Activated CD8-positive, alpha-beta T cell treated with anti-CD3 and anti-CD28 coated beads for 36 hours (primary cell): ENCODE measurements at regions not wholly inside any gene's neighbourhood (a gene's known extent, or its start where the extent isn't known, plus 50 kb on each side); places are given as distances from the start of the nearest gene placed in this dataset.

Experiments used
- ATAC-seq: fragments of 200-7000 bp; cut with Tn5 transposase; one replicate; pipeline ENCODE4 v1.10.0; 2021; ENCODE audit warnings: mild to moderate bottlenecking, moderate library complexity
- CTCF ChIA-PET: fragments of 350-600 bp; sonication (Branson Sonifier 250); formaldehyde crosslinking; loops from one replicate; lab custom pipeline; 2021; ENCODE audit warnings: antibody characterized with exemption; lab: Charles Lee
- POLR2A ChIA-PET: fragments of 350-600 bp; sonication (Branson Sonifier 250); formaldehyde crosslinking; loops from one replicate; lab custom pipeline; 2021; ENCODE audit warnings: antibody characterized with exemption; lab: Charles Lee
- DNase-seq: peaks from one replicate; pipeline ENCODE4 v3.0.0-alpha.2; 2020
- H3K27ac Mint-ChIP-seq: one replicate; pipeline ENCODE4 v1.8.0; 2021; ENCODE audit warnings: mild to moderate bottlenecking, mixed read lengths
- H3K27me3 Mint-ChIP-seq: one replicate; pipeline ENCODE4 v1.8.0; 2021; ENCODE audit warnings: mixed read lengths
- H3K36me3 Mint-ChIP-seq: one replicate; pipeline ENCODE4 v1.8.0; 2021; ENCODE audit warnings: low read depth, mixed read lengths
- H3K4me1 Mint-ChIP-seq: one replicate; pipeline ENCODE4 v1.8.0; 2021; ENCODE audit warnings: low read depth, mixed read lengths
- H3K4me3 Mint-ChIP-seq: one replicate; pipeline ENCODE4 v1.8.0; 2021; ENCODE audit warnings: mild to moderate bottlenecking, moderate library complexity, mixed read lengths
- H3K9me3 Mint-ChIP-seq: one replicate; pipeline ENCODE4 v1.8.0; 2021; ENCODE audit warnings: mixed read lengths
- intact Hi-C: fragments of 100-400 bp; cut with micrococcal nuclease; formaldehyde crosslinking; loops from one replicate; pipeline ENCODE4 v1.10.0; 2022
- TF ChIP-seq, protein P1 (sequence below): fragments of 200-600 bp; IDR thresholded peaks from one replicate; pipeline ENCODE4 v1.8.0; 2022; ENCODE audit warnings: antibody characterized with exemption, mild to moderate bottlenecking

DNA sequence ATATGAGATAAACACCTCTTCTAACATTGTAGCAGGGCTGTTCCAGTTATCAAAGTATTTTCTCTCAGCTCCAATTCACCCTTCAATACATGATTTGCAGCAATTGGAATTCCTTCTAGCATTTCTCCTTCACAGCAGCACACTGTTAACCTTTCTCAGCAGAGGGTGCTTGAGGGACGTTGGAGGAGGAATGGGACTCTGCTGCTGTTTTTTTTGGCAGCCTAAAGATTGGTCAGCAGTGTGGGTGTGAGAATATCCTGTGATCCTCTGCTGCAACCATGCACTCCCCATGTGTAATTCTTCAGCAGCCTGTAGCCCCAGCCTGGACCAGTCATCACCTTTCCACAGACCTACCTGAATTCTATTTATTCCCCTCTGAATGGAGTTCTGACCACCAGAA, 1708.9 kb upstream of the CELF4 start:
- no peak for ATAC-seq
- CTCF ChIA-PET, result no interaction called here
- intact Hi-C loops, result no loop called here

DNA sequence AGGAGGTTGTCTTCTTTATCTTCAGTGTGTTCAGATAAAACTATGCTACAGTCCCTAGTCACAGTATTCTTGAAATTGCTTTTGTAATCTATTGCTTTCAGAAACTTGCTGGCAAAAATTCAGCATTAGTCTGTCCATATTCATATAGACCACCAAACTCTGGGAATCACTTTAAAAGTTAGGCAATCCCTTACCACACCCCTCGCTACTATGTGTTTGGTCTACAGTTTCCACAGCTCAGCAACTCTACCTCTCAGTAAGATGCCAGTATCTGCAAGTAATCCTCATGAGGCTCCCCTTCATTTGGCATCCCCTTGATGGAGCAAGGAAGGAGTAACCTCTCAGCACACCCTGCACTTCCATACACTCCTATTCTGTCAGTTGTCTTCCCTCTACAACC, 1706.6 kb upstream of the CELF4 start:
- intact Hi-C loops, result no loop called here
- no peaks in the 10 kb centered on the region for H3K9me3 Mint-ChIP-seq
- H3K27me3 Mint-ChIP-seq, result no peaks in the 10 kb centered on the region
- CTCF ChIA-PET, result no interaction called here
- POLR2A ChIA-PET, result no interaction called here
- TF ChIP-seq, protein P1, sequence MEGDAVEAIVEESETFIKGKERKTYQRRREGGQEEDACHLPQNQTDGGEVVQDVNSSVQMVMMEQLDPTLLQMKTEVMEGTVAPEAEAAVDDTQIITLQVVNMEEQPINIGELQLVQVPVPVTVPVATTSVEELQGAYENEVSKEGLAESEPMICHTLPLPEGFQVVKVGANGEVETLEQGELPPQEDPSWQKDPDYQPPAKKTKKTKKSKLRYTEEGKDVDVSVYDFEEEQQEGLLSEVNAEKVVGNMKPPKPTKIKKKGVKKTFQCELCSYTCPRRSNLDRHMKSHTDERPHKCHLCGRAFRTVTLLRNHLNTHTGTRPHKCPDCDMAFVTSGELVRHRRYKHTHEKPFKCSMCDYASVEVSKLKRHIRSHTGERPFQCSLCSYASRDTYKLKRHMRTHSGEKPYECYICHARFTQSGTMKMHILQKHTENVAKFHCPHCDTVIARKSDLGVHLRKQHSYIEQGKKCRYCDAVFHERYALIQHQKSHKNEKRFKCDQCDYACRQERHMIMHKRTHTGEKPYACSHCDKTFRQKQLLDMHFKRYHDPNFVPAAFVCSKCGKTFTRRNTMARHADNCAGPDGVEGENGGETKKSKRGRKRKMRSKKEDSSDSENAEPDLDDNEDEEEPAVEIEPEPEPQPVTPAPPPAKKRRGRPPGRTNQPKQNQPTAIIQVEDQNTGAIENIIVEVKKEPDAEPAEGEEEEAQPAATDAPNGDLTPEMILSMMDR, result no peak
- H3K4me1 Mint-ChIP-seq, result no peaks in the 10 kb centered on the region
- H3K27ac Mint-ChIP-seq, result no peak overlapping the region
- ATAC-seq (no peak), DNase-seq (no peak)
- H3K4me3 Mint-ChIP-seq, result no peak overlapping the region
- H3K36me3 Mint-ChIP-seq, result no peaks in the 10 kb centered on the region

More for the DNA sequence above, 1708.9 kb upstream of the CELF4 start:
- Mint-ChIP-seq H3K27me3 (no peaks in the 10 kb centered on the region), H3K36me3 (no peaks in the 10 kb centered on the region), H3K4me1 (no peaks in the 10 kb centered on the region), H3K4me3 (no peak overlapping the region), H3K27ac (no peak overlapping the region), H3K9me3 (peaks cover 2% of the 10 kb centered on the region)
- POLR2A ChIA-PET, result no interaction called here
- TF ChIP-seq, protein P1, result no peak
- no peak for DNase-seq

DNA sequence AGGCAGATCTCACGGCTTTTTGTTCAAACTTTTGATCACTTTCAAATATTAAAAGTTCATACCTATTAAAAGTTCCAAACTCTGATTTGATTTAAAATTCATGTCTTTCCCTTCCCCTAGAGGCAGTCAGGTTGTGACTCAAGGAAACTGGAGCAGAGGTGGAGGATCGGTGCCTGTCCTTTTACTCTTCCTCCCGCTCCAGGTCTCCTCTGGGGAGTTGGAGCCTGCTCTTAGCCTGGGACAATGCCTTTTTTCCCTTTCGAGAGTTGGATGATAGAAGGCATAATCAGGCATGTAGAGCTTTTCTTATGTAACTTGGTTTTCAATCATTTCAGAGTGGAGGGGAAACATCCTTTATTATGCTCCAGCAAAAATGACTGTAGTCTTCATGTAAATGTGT, 1706.1 kb upstream of the CELF4 start:
- Mint-ChIP-seq H3K9me3 (no peaks in the 10 kb centered on the region), H3K4me3 (no peak overlapping the region), H3K36me3 (no peaks in the 10 kb centered on the region), H3K4me1 (no peaks in the 10 kb centered on the region), H3K27me3 (no peaks in the 10 kb centered on the region), H3K27ac (no peak overlapping the region)
- ATAC-seq (no peak), DNase-seq (no peak)
- TF ChIP-seq, protein P1, result no peak
- intact Hi-C loops, result no loop called here
- POLR2A ChIA-PET, result no interaction called here
- CTCF ChIA-PET, result no interaction called here

DNA sequence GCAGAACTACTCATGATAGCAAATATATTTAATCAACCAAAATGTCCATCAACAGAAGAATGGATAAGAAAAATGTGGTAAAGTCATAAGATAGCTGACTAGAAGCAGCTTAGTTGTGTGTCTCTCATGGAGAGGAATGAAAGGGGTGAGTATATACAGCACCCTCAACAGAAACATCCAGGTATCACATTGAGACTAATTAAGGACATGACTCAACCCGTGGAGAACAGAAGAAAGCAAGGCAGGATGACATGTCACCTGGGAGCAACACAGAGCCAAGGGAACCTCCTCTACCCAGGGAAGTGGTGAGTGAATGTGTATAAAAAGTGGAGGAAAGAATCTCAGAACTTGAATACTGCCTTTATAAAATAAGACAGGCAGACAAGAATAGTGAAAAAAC, 1695.0 kb upstream of the CELF4 start:
- TF ChIP-seq, protein P1, result no peak
- no peak for ATAC-seq
- POLR2A ChIA-PET, result no interaction called here

DNA sequence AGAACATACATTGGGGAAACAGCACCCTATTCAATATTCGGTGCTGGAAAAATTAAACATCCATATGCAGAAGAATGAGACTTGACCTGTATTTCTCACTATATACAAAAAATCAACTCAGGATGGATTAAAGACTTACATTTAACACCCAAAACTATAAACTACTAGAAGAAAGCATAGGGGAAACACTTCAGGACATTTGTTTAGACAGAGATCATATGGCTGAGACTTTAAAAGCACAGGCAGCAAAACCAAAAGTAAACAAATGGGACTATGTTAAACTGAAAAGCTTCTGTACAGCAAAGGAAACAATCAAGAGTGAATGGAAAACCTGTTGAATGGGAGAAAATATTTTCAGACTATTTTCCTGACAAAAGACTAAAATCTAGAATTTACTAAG, 1694.1 kb upstream of the CELF4 start:
- CTCF ChIA-PET, result no interaction called here
- Mint-ChIP-seq H3K27ac (no peak overlapping the region), H3K4me3 (no peak overlapping the region), H3K27me3 (no peaks in the 10 kb centered on the region), H3K4me1 (no peaks in the 10 kb centered on the region), H3K36me3 (no peaks in the 10 kb centered on the region), H3K9me3 (peaks cover 6% of the 10 kb centered on the region)
- no peak for DNase-seq
- POLR2A ChIA-PET, result no interaction called here
- TF ChIP-seq, protein P1, result no peak
- ATAC-seq, result no peak
- intact Hi-C loops, result no loop called here

More for the DNA sequence above, 1695.0 kb upstream of the CELF4 start:
- H3K4me1 Mint-ChIP-seq, result no peaks in the 10 kb centered on the region
- no peaks in the 10 kb centered on the region for H3K36me3 Mint-ChIP-seq
- peaks cover 11% of the 10 kb centered on the region for H3K9me3 Mint-ChIP-seq
- CTCF ChIA-PET, result no interaction called here
- no peak overlapping the region for H3K4me3 Mint-ChIP-seq
- no peak overlapping the region for H3K27ac Mint-ChIP-seq
- no peak for DNase-seq
- intact Hi-C loops, result no loop called here
- no peaks in the 10 kb centered on the region for H3K27me3 Mint-ChIP-seq
